ENCODE measurements at regions not wholly inside any gene's neighbourhood (a gene's known extent, or its start where the extent isn't known, plus 50 kb on each side); places are given as distances from the start of the nearest gene placed in this dataset.

DNA sequence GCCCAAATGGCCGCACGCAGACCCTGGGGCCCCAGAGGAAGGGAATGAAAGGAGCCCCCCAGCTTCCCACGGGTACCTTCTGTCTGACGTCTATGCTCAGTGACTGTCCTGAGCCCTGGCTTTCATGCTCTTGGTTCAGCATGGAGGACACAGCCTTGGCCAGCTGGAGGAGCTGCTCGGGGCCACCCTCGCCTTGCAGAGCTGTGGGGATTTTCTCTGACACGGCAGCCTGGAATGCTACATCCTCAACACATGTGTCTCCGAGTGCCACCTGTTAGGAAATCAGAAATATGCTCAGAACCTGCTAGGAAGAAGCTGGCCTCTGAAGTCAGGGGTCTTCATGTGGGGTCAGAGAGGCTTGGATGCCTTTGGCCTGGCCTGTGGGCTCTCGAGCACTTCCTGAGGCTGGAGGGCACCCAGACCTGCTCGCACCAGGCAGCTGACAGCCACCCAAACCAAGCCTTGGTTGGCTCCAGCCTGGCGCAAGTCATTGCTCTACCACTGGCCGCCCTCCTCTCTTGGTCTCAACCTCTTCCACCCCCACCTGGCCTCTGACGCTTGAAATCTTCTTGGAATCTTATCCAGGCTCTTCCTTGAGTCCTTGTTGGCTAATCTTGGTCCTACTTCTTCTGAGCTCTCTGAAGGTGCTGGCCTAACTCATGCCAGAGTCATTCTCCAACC lies 63.7 kb upstream of the BCO1 start:
- H3K9me3 Mint-ChIP-seq (ENCODE audit: unreplicated experiment): no peaks in the 10 kb centered on the region
- no peaks in the 10 kb centered on the region for H3K4me1 Mint-ChIP-seq (ENCODE audit: unreplicated experiment)
- H3K27ac Mint-ChIP-seq (ENCODE audit: unreplicated experiment): no peak overlapping the region
- H3K27me3 Mint-ChIP-seq (ENCODE audit: unreplicated experiment): peaks cover 7% of the 10 kb centered on the region
- TF ChIP-seq, protein P1, sequence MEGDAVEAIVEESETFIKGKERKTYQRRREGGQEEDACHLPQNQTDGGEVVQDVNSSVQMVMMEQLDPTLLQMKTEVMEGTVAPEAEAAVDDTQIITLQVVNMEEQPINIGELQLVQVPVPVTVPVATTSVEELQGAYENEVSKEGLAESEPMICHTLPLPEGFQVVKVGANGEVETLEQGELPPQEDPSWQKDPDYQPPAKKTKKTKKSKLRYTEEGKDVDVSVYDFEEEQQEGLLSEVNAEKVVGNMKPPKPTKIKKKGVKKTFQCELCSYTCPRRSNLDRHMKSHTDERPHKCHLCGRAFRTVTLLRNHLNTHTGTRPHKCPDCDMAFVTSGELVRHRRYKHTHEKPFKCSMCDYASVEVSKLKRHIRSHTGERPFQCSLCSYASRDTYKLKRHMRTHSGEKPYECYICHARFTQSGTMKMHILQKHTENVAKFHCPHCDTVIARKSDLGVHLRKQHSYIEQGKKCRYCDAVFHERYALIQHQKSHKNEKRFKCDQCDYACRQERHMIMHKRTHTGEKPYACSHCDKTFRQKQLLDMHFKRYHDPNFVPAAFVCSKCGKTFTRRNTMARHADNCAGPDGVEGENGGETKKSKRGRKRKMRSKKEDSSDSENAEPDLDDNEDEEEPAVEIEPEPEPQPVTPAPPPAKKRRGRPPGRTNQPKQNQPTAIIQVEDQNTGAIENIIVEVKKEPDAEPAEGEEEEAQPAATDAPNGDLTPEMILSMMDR (IDR thresholded peaks at IDR 0.05; ENCODE audit: unreplicated experiment): no peak
- no peaks in the 10 kb centered on the region for H3K36me3 Mint-ChIP-seq (ENCODE audit: low read depth, unreplicated experiment)
- DNase-seq (ENCODE audit: low spot score): no peak
- no peak overlapping the region for H3K4me3 Mint-ChIP-seq (ENCODE audit: unreplicated experiment)

DNA sequence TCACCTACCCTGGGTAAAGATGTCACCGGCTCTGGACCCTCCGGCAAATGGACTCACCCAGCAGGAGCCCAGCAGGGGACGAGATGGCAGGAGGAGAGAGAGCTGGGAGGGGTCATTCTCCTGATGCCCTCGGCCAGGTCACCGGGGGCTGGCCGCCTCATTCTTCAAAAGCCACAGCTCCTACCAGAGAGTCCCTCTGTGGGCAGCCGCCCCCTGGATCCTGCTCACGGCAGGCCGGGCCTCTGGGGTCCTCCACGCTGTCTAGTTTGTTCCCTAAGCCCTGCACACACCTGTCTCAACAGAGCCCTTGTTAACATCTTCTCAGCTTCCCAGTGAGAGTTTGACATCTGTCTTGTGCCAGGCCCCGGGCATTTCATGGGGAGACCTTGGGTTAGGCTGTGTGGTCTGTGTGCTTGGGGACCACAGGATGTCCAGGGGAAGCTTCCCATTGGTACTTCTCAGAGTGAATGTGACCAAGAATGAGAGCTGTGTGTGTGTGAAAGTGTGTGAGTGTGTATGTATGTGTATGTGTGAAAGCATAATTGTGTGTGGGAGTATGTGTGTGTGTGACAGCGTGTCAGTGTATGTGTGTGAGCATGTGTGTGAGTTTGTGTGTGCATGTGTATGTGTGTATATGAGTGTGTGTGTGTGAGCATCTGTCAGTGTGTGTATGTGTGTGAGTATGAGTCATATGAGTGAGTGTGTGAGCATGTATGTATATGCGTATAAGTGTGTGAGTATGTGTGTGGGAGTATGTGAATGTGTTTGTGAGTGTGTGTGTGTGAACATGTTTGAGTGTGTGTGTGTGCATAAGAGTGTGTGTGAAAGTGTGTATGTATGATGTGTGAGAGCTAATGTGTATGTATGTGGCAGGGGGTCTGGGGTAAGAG lies 65.5 kb upstream of the BCO1 start:
- no peaks in the 10 kb centered on the region for H3K36me3 Mint-ChIP-seq (ENCODE audit: low read depth, unreplicated experiment)
- DNase-seq (ENCODE audit: low spot score): no peak
- H3K4me1 Mint-ChIP-seq (ENCODE audit: unreplicated experiment): no peaks in the 10 kb centered on the region
- no peak overlapping the region for H3K27ac Mint-ChIP-seq (ENCODE audit: unreplicated experiment)
- H3K4me3 Mint-ChIP-seq (ENCODE audit: unreplicated experiment): no peak overlapping the region
- H3K9me3 Mint-ChIP-seq (ENCODE audit: unreplicated experiment): no peaks in the 10 kb centered on the region
- H3K27me3 Mint-ChIP-seq (ENCODE audit: unreplicated experiment): peaks cover 7% of the 10 kb centered on the region
- TF ChIP-seq, protein P1 (IDR thresholded peaks at IDR 0.05; ENCODE audit: unreplicated experiment): no peak

DNA sequence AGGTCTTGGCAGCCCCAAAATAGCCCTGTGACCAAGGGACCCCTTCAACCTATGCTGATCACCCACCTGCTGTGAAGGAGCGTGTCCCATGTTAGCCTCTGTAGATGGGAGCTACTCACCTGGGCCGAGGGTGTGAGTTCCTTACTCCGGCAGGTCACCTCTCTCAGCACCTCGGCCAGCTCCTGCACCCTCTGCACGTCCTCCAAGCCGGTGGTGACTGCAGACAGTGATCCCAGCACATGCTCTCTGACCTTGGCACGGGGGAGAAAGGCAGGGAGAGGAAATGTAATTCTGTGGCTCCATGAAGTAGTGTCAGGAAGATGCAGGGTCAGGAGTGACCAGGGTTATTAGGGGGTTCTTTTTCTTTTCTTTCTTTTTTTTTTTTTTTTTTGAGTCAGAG lies 67.7 kb upstream of the BCO1 start:
- DNase-seq (ENCODE audit: low spot score): peak; percentile 25
- Mint-ChIP-seq H3K36me3 (ENCODE audit: low read depth, unreplicated experiment) (no peaks in the 10 kb centered on the region), H3K4me3 (ENCODE audit: unreplicated experiment) (no peak overlapping the region), H3K4me1 (ENCODE audit: unreplicated experiment) (no peaks in the 10 kb centered on the region), H3K27me3 (ENCODE audit: unreplicated experiment) (peaks cover 11% of the 10 kb centered on the region), H3K27ac (ENCODE audit: unreplicated experiment) (no peak overlapping the region), H3K9me3 (ENCODE audit: unreplicated experiment) (no peaks in the 10 kb centered on the region)
- TF ChIP-seq, protein P1 (IDR thresholded peaks at IDR 0.05; ENCODE audit: unreplicated experiment): no peak

DNA sequence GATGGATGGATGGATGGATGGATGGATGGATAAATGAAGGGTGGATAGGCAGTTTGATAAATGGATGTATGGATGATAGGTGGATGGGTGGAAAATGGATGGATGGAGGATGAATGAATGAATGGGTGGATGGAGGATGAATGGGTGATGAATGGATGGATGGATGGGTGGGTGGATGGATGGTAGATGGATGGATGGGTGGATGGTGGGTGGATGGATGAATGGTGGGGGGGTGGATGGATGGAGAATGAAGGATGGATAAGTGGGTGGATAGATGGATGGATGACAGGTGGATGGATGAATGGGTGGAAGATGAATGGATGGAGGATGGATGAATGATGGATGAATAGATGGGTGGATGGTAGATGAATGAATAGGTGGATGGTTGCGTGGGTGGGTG lies 70.1 kb upstream of the BCO1 start:
- no peak overlapping the region for H3K4me3 Mint-ChIP-seq (ENCODE audit: unreplicated experiment)
- H3K27me3 Mint-ChIP-seq (ENCODE audit: unreplicated experiment): peaks cover 12% of the 10 kb centered on the region
- no peak overlapping the region for H3K27ac Mint-ChIP-seq (ENCODE audit: unreplicated experiment)
- H3K9me3 Mint-ChIP-seq (ENCODE audit: unreplicated experiment): no peaks in the 10 kb centered on the region
- no peak for DNase-seq (ENCODE audit: low spot score)
- no peaks in the 10 kb centered on the region for H3K4me1 Mint-ChIP-seq (ENCODE audit: unreplicated experiment)
- no peaks in the 10 kb centered on the region for H3K36me3 Mint-ChIP-seq (ENCODE audit: low read depth, unreplicated experiment)
- TF ChIP-seq, protein P1 (IDR thresholded peaks at IDR 0.05; ENCODE audit: unreplicated experiment): no peak

DNA sequence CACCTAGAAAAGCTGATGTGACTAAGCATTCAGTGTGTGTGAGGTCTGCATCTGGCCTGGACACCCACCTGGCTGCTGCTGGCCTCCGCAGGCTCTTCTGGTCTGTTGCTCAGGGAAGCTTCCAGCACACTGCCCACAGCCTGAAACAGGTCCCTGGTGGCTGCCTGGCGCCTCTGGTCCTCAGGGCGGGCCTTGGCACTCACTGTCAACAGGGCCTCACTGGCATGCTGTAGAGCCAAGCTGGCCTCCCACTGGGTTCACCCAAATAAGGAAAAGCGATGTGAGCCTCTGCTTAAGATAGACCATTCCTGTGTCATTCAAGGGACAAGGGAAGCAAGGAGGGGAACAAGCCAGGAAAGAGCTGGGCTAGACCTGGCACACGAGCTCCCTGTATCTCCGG lies 70.6 kb upstream of the BCO1 start:
- Mint-ChIP-seq H3K4me1 (ENCODE audit: unreplicated experiment) (no peaks in the 10 kb centered on the region), H3K27ac (ENCODE audit: unreplicated experiment) (no peak overlapping the region), H3K27me3 (ENCODE audit: unreplicated experiment) (peaks cover 10% of the 10 kb centered on the region), H3K36me3 (ENCODE audit: low read depth, unreplicated experiment) (no peaks in the 10 kb centered on the region), H3K4me3 (ENCODE audit: unreplicated experiment) (no peak overlapping the region), H3K9me3 (ENCODE audit: unreplicated experiment) (no peaks in the 10 kb centered on the region)
- no peak for DNase-seq (ENCODE audit: low spot score)
- TF ChIP-seq, protein P1 (IDR thresholded peaks at IDR 0.05; ENCODE audit: unreplicated experiment): no peak

Measured in endothelial cell (in vitro differentiated cells).